Esophagus muscularis mucosa (tissue), 4 donors: ENCODE measurements at regions not wholly inside any gene's neighbourhood (a gene's known extent, or its start where the extent isn't known, plus 50 kb on each side); places are given as distances from the start of the nearest gene placed in this dataset.

Source experiments
- DNase-seq: peaks from one replicate; pipeline ENCODE4 v3.0.0-alpha.2; 2017; ENCODE audit errors: extremely low spot score
- H3K27ac ChIP-seq, 4 donors: fragments of 200-600 bp; sonication (generic); replicated peaks in 1 of 4; 1 replicate in 3 of 4; 2 replicates in 1 of 4; pipeline ENCODE4 v1.5.1; 2016 to 2019; ENCODE audit warnings: mild to moderate bottlenecking in 1 of 4
- H3K27me3 ChIP-seq, 4 donors: fragments of 200-600 bp; sonication (generic); one replicate each; pipeline versions ENCODE4 v1.5.1 to v1.6.0; 2016 to 2019
- H3K36me3 ChIP-seq, 4 donors: fragments of 200-600 bp; sonication (generic); one replicate each; pipeline ENCODE4 v1.5.1; 2016 to 2019
- H3K4me1 ChIP-seq, 4 donors: fragments of 200-600 bp; sonication (generic); one replicate each; pipeline ENCODE4 v1.5.1; 2016 to 2019
- H3K4me3 ChIP-seq, 4 donors: fragments of 200-600 bp; sonication (generic); 1 replicate in 2 of 4; 2 replicates in 2 of 4; pipeline ENCODE4 v1.5.1; 2016 to 2019; ENCODE audit warnings: mild to moderate bottlenecking in 4 of 4, moderate library complexity in 1 of 4
- H3K9me3 ChIP-seq, 4 donors: fragments of 200-600 bp; sonication (generic); 1 replicate in 3 of 4; 2 replicates in 1 of 4; pipeline ENCODE4 v1.5.1; 2016 to 2019
- CTCF ChIP-seq, 3 experiments: fragments of 200-600 bp in 2 of 3; fragments of 450-650 bp in 1 of 3; sonication (generic) in 2 of 3; IDR thresholded peaks; one replicate each; pipeline ENCODE4 v1.5.1; 2017 to 2019; ENCODE audit warnings: antibody characterized with exemption in 3 of 3, mild to moderate bottlenecking in 2 of 3, moderate library complexity in 1 of 3
- EP300 ChIP-seq: sonication (generic); formaldehyde crosslinking; IDR thresholded peaks from one replicate; pipeline ENCODE4 v1.6.1; 2017; ENCODE audit warnings: antibody characterized with exemption
- POLR2A ChIP-seq: fragments of 450-650 bp; IDR thresholded peaks from one replicate; pipeline ENCODE4 v1.6.1; 2017; ENCODE audit warnings: antibody characterized with exemption, moderate library complexity, mild to moderate bottlenecking, low read depth
- POLR2AphosphoS5 ChIP-seq, 2 donors: sonication (generic); formaldehyde crosslinking; IDR thresholded peaks; one replicate each; pipeline ENCODE4 v1.6.1; 2017; ENCODE audit warnings: antibody characterized with exemption in 2 of 2
- WGBS: methylation state at CpG from one replicate; pipeline ENCODE4 v1.1.5; 2018; 5-methylcytosine and 5-hydroxymethylcytosine counted together
- intact Hi-C: fragments of 100-400 bp; cut with DNase I; formaldehyde crosslinking; loops from one replicate; pipeline ENCODE4 v1.15.1; 2023

GRCh38 chr16:6852643-6853225 is 479.9 kb upstream of the RBFOX1 start:
- no peaks in the 10 kb centered on the region for H3K9me3 ChIP-seq
- no peaks in the 10 kb centered on the region for H3K4me1 ChIP-seq
- no peak for TF ChIP-seq CTCF (IDR thresholded peaks at IDR 0.05)
- no peak for TF ChIP-seq POLR2AphosphoS5 (IDR thresholded peaks at IDR 0.05)
- TF ChIP-seq EP300 = no peak
- TF ChIP-seq POLR2A = no peak
- no peak overlapping the region for H3K27ac ChIP-seq
- H3K36me3 ChIP-seq = no peaks in the 10 kb centered on the region
- intact Hi-C loops = no loop called here
- H3K27me3 ChIP-seq = no peaks in the 10 kb centered on the region
- 57% methylated on average over 3 of the region's 3 CpGs for WGBS
- H3K4me3 ChIP-seq = no peak overlapping the region
- peak; percentile 84 for DNase-seq

- no peaks in the 10 kb centered on the region for H3K4me1 ChIP-seq
- TF ChIP-seq EP300 = no peak
- TF ChIP-seq POLR2AphosphoS5 (IDR thresholded peaks at IDR 0.05) = no peak
- no peak for TF ChIP-seq POLR2A
- no peak for TF ChIP-seq CTCF (IDR thresholded peaks at IDR 0.05)
- H3K36me3 ChIP-seq = no peaks in the 10 kb centered on the region
- no peak for DNase-seq
- no peak overlapping the region for H3K27ac ChIP-seq
- H3K9me3 ChIP-seq = no peaks in the 10 kb centered on the region
- H3K27me3 ChIP-seq = no peaks in the 10 kb centered on the region
- H3K4me3 ChIP-seq = no peak overlapping the region
- WGBS = 79% methylated on average over 8 of the region's 8 CpGs
- intact Hi-C loops = no loop called here
These were observed 486.2 kb upstream of the RBFOX1 start for GRCh38 chr16:6846452-6846851.

- TF ChIP-seq EP300 = no peak
- TF ChIP-seq CTCF (IDR thresholded peaks at IDR 0.05) = no peak
- no peak for TF ChIP-seq POLR2AphosphoS5 (IDR thresholded peaks at IDR 0.05)
- TF ChIP-seq POLR2A = no peak
- H3K27me3 ChIP-seq = no peaks in the 10 kb centered on the region
- no peak overlapping the region for H3K27ac ChIP-seq
- H3K4me1 ChIP-seq = no peaks in the 10 kb centered on the region
- no peaks in the 10 kb centered on the region for H3K36me3 ChIP-seq
- H3K4me3 ChIP-seq = no peak overlapping the region
- 84% methylated on average over 6 of the region's 6 CpGs for WGBS
- intact Hi-C loops = no loop called here
- DNase-seq = peak; percentile 42
- peaks cover 0 to 7% (median 2%) of the 10 kb centered on the region in 4 donors for H3K9me3 ChIP-seq
These were observed 491.3 kb upstream of the RBFOX1 start for GRCh38 chr16:6841392-6841791.

DNA sequence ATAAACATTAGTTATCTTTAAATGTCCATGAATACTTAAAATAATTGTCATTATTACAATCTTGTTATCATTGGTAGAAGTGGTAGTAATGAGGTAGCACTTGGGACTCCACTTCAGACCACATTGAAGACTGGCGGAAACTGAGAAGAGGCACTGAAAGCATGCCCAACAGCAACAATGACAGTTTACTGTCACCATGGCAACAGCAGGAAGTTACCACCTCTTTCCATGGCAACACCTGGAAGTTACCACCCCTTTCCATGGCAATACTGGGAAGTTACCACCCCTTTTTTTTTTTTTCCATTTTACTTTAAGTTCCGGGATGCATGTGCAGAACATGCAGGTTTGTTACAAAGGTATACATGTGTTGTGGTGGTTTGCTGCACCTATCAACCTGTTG is 494.9 kb upstream of the RBFOX1 start:
- H3K27ac ChIP-seq = no peak overlapping the region
- peaks cover 0 to 7% (median 2%) of the 10 kb centered on the region in 4 donors for H3K9me3 ChIP-seq
- no peak overlapping the region for H3K4me3 ChIP-seq
- no peaks in the 10 kb centered on the region for H3K27me3 ChIP-seq
- no peaks in the 10 kb centered on the region for H3K36me3 ChIP-seq
- TF ChIP-seq POLR2A (no peak), CTCF (IDR thresholded peaks at IDR 0.05) (no peak), POLR2AphosphoS5 (IDR thresholded peaks at IDR 0.05) (no peak), EP300 (no peak)
- DNase-seq = no peak
- intact Hi-C loops = no loop called here
- no peaks in the 10 kb centered on the region for H3K4me1 ChIP-seq
- WGBS = 98% methylated on average over 2 of the region's 2 CpGs

- WGBS = 94% methylated on average over 3 of the region's 3 CpGs
- DNase-seq = no peak
- Histone ChIP-seq H3K4me3 (no peak overlapping the region), H3K9me3 (peaks cover 0 to 7% (median 2%) of the 10 kb centered on the region in 4 donors), H3K27ac (no peak overlapping the region), H3K36me3 (no peaks in the 10 kb centered on the region), H3K27me3 (no peaks in the 10 kb centered on the region), H3K4me1 (no peaks in the 10 kb centered on the region)
- TF ChIP-seq POLR2AphosphoS5 (IDR thresholded peaks at IDR 0.05) = no peak
- no peak for TF ChIP-seq POLR2A
- TF ChIP-seq EP300 = no peak
- no peak for TF ChIP-seq CTCF (IDR thresholded peaks at IDR 0.05)
- intact Hi-C loops = no loop called here
These were observed 495.9 kb upstream of the RBFOX1 start for GRCh38 chr16:6836766-6837165.
